DND-41 (cell line): ENCODE measurements at regions not wholly inside any gene's neighbourhood (a gene's known extent, or its start where the extent isn't known, plus 50 kb on each side); places are given as distances from the start of the nearest gene placed in this dataset.
"Not testable (repeated sequence)": the region's sequence is repeated elsewhere in the genome, so short reads cannot be mapped to it uniquely, and the experiment has no call there.

Experiments
- ATAC-seq: fragments of 200-7000 bp; cut with Tn5 transposase; 3 replicates; pipeline ENCODE4 v1.9.1; 2021; ENCODE audit warnings: low read depth; ENCODE audit not compliant: insufficient read depth
- DNase-seq: peaks from one replicate; pipeline ENCODE4 v3.0.0-alpha.2; 2020
- H2AFZ ChIP-seq: 2 replicates; pipeline ENCODE4 v1.6.0; 2012; ENCODE audit warnings: low read depth, low read length
- H3K27ac ChIP-seq: 2 replicates; pipeline ENCODE4 v1.5.1; 2012; ENCODE audit warnings: low read length, inconsistent platforms
- H3K27me3 ChIP-seq: fragments of 200-600 bp; sonication (generic); 2 replicates; pipeline ENCODE4 v1.6.0; 2012; ENCODE audit warnings: low read length, mild to moderate bottlenecking, inconsistent platforms; ENCODE audit not compliant: insufficient read depth, poor library complexity
- H3K36me3 ChIP-seq: 2 replicates; pipeline ENCODE4 v1.5.1; 2012; ENCODE audit warnings: low read length, inconsistent platforms; ENCODE audit not compliant: insufficient read depth
- H3K4me1 ChIP-seq: 2 replicates; pipeline ENCODE4 v1.5.1; 2012; ENCODE audit warnings: mild to moderate bottlenecking, low read length; ENCODE audit not compliant: insufficient read depth
- H3K4me2 ChIP-seq: 2 replicates; pipeline ENCODE4 v1.6.0; 2012; ENCODE audit warnings: mild to moderate bottlenecking, moderate library complexity, low read length, inconsistent platforms; ENCODE audit not compliant: insufficient read depth
- H3K4me3 ChIP-seq, 2 experiments: fragments of 200-600 bp in 1 of 2; shearing (Covaris generic) in 1 of 2; 2 replicates each; pipeline ENCODE4 v1.5.1; 2012 to 2016; ENCODE audit warnings: inconsistent platforms in 2 of 2, low read length in 2 of 2, mild to moderate bottlenecking in 2 of 2, low read depth in 1 of 2, moderate library complexity in 1 of 2
- H3K79me2 ChIP-seq: 2 replicates; pipeline ENCODE4 v1.6.0; 2012; ENCODE audit warnings: low read length, inconsistent platforms; ENCODE audit not compliant: insufficient read depth
- H3K9ac ChIP-seq: 2 replicates; pipeline ENCODE4 v1.6.0; 2012; ENCODE audit warnings: low read depth, mild to moderate bottlenecking, inconsistent platforms, low read length, moderate library complexity
- H3K9me3 ChIP-seq: 2 replicates; pipeline ENCODE4 v1.5.1; 2012; ENCODE audit warnings: low read length, moderate library complexity, mild to moderate bottlenecking, inconsistent platforms; ENCODE audit not compliant: insufficient read depth, severe bottlenecking
- H4K20me1 ChIP-seq: 2 replicates; pipeline ENCODE4 v1.6.0; 2012; ENCODE audit warnings: low read length; ENCODE audit not compliant: insufficient read depth
- EZH2 ChIP-seq: IDR thresholded peaks from 3 replicates; pipeline ENCODE4 v1.6.1; 2012; ENCODE audit warnings: borderline replicate concordance, low read depth, mild to moderate bottlenecking, moderate library complexity, low read length, inconsistent platforms; ENCODE audit not compliant: severe bottlenecking
- TF ChIP-seq, protein P1 (sequence below): IDR thresholded peaks from 2 replicates; pipeline ENCODE4 v1.5.1; 2012; ENCODE audit warnings: borderline replicate concordance, low read length, moderate library complexity, mild to moderate bottlenecking; ENCODE audit not compliant: poor library complexity, severe bottlenecking; ENCODE audit errors: extremely low read depth

DNA sequence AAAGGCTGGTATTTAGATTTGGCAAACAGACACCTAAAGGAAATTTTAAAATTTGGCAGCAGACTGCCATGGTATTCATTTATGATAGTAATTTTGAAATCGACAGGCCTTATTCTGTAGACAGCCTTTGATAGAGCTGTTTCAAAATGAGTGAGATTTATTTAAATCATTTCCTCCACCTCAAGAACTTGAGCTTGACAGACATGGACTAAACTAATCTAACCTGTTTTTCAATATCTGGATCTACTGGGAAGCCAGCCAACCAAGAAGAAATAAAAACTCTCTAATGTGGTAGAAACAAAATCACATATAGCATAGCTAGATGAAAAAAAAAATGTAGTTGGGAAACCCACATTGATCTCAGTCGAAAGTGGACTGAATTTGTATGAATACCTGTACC lies 56.9 kb upstream of the RASA1 start:
- H3K9ac ChIP-seq: no peak overlapping the region
- no peaks in the 10 kb centered on the region for H3K79me2 ChIP-seq
- H3K27me3 ChIP-seq: no peaks in the 10 kb centered on the region
- H4K20me1 ChIP-seq: no peaks in the 10 kb centered on the region
- H3K36me3 ChIP-seq: no peaks in the 10 kb centered on the region
- ATAC-seq (no peak), DNase-seq (no peak)
- H2AFZ ChIP-seq: no peak overlapping the region
- no peak overlapping the region for H3K4me3 ChIP-seq
- H3K9me3 ChIP-seq: no peaks in the 10 kb centered on the region
- no peaks in the 10 kb centered on the region for H3K4me1 ChIP-seq
- TF ChIP-seq, protein P1, sequence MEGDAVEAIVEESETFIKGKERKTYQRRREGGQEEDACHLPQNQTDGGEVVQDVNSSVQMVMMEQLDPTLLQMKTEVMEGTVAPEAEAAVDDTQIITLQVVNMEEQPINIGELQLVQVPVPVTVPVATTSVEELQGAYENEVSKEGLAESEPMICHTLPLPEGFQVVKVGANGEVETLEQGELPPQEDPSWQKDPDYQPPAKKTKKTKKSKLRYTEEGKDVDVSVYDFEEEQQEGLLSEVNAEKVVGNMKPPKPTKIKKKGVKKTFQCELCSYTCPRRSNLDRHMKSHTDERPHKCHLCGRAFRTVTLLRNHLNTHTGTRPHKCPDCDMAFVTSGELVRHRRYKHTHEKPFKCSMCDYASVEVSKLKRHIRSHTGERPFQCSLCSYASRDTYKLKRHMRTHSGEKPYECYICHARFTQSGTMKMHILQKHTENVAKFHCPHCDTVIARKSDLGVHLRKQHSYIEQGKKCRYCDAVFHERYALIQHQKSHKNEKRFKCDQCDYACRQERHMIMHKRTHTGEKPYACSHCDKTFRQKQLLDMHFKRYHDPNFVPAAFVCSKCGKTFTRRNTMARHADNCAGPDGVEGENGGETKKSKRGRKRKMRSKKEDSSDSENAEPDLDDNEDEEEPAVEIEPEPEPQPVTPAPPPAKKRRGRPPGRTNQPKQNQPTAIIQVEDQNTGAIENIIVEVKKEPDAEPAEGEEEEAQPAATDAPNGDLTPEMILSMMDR: no peak
- TF ChIP-seq EZH2: no peak
- no peak overlapping the region for H3K27ac ChIP-seq
- no peak overlapping the region for H3K4me2 ChIP-seq

DNA sequence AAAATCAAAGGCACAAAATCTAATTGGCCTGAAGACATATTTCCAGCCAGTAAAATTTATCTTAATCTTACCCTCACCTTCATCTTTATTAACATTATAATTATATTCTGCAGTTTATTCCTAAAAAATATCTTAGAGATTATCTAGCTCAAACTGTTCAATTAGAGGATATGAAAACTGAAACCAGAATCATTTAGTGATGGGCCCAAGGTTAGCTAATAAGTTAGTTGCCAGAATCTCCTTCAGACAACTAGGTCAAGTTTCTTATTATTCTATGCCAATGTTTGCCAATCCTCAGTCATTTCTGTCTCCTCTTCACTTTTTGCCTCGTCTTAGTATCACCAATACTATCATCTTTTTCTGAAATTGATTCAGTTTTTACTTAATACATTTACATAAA lies 56.0 kb upstream of the RASA1 start:
- Histone ChIP-seq H3K9ac (no peak overlapping the region), H3K36me3 (no peaks in the 10 kb centered on the region), H3K27ac (no peak overlapping the region), H2AFZ (no peak overlapping the region), H4K20me1 (no peaks in the 10 kb centered on the region), H3K27me3 (no peaks in the 10 kb centered on the region), H3K4me3 (no peak overlapping the region), H3K4me1 (no peaks in the 10 kb centered on the region), H3K4me2 (no peak overlapping the region), H3K9me3 (no peaks in the 10 kb centered on the region), H3K79me2 (no peaks in the 10 kb centered on the region)
- DNase-seq: no peak
- TF ChIP-seq, protein P1: no peak
- TF ChIP-seq EZH2: no peak
- ATAC-seq: no peak

DNA sequence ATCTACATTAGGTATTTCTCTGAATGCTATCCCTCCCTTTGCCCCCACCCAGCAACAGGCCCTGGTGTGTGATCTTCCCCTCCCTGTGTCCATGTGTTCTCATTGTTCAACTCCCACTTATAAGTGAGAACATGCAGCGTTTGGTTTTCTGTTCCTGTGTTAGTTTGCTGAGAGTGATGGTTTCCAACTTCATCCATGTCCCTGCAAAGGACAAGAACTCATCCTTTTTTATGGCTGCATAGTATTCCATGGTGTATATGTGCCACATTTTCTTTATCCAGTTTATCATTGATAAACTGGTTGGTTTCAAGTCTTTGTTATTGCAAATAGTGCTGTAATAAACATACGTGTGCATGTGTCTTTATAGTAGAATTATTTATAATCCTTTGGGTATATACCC lies 55.5 kb upstream of the RASA1 start:
- ATAC-seq, H3K27me3 ChIP-seq, H3K4me3 ChIP-seq, H3K9ac ChIP-seq, H3K79me2 ChIP-seq, H2AFZ ChIP-seq, H4K20me1 ChIP-seq, H3K36me3 ChIP-seq, H3K4me1 ChIP-seq, H3K27ac ChIP-seq, H3K4me2 ChIP-seq, DNase-seq, H3K9me3 ChIP-seq: not testable (repeated sequence)

DNA sequence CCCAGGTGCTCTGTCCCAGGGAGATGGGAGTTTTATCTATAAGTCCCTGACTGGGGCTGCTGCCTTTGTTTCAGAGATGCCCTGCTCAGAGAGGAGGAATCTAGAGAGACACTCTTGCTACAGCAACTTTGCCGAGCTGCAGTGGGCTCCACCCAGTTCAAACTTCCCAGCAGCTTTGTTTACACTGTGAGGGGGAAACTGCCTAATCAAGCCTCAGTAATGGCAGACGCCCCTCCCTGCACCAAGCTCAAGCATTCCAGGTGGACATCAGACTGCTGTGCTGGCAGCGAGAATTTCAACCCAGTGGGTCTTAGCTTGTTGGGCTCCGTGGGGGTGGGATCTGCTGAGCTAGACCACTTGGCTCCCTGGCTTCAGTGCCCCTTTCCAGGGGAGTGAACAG lies 50.2 kb upstream of the RASA1 start:
- not testable (repeated sequence) for H3K9ac ChIP-seq, H2AFZ ChIP-seq, H4K20me1 ChIP-seq, H3K27me3 ChIP-seq, H3K4me1 ChIP-seq, H3K9me3 ChIP-seq, H3K4me2 ChIP-seq, DNase-seq, H3K36me3 ChIP-seq, H3K79me2 ChIP-seq, ATAC-seq, H3K27ac ChIP-seq, H3K4me3 ChIP-seq
